Fibroblast of skin of back (primary cell): ENCODE measurements at regions not wholly inside any gene's neighbourhood (a gene's known extent, or its start where the extent isn't known, plus 50 kb on each side); places are given as distances from the start of the nearest gene placed in this dataset.
"Not testable (repeated sequence)": the region's sequence is repeated elsewhere in the genome, so short reads cannot be mapped to it uniquely, and the experiment has no call there.

ENCODE experiments used
- DNase-seq: peaks from one replicate; pipeline ENCODE4 v3.0.0-alpha.2; 2013

DNA sequence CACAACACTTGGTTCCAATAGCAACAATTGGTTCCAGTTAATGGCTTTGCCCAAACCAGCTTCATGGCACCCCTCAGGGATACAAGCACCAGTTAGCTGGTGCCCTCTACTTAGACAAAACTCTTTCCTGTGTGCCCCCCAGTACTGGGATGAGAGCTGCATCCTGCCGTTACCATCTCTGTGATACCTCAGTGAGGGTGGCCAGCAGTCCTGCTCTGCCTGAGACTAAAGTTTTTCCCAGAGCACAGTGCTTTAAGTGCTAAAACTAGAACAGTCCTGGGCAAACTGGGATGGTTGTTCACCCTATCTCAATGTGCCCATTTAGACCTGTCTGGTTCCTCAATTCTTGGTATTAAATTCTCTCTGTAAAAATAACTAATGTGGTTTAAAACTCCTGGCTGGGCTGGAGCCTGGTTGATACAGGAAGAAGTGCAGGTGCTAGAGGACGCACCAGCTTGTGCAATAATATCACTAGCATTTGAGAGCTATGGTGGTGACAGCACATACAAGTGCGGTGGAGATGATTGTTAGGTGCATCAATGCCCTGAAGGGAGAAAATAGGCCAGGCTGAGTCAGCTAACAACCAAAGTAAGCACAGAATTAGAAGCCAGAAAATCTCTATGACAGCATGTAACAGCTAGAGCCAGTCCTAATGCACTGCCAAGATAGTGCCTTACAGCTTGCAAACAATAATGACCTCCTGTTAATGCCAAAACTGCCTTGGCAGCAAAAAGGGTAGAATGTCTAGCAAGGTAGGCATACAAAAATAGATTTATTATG, 179.8 kb upstream of the GALNT2 start:
- DNase-seq, result no peak

DNA sequence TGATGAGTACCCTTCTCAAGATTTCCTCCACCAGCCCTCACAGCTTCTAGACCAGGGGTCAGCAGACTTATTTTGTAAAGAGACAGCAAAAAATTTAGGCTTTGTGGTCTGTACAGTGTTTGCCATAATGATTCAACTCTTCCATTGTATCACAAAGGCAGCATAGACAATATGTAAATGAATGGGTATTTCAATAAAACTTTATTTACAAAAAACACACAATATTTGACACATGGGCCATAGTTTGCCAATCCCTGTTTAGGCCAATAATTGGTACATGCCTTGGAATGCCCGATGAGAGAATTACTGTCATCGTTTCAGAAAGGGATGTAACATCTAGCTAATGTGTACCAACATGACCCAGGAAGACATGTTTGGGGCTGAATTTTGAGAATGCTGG, 178.9 kb upstream of the GALNT2 start:
- no peak for DNase-seq

DNA sequence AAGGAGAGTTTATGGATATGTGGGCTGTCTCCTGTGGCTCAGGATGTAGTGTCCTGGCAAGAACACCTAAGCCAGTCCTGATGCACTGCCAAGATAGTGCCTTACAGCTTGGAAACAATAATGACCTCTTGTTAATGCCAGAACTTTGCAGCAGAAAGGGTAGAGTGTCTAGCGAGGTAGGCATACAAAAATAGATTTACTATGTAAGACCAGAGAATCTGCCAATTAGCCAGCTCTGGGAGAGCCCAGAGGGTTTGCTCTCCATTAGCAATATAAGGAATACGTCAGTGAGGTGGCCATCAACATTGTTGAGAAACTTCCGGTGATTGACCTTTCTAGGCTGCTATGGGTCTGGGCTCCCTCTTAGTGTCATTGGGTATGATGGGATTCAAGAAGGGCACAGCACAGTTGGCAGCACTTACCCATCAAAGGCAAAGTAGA, 178.5 kb upstream of the GALNT2 start:
- DNase-seq, result no peak

DNA sequence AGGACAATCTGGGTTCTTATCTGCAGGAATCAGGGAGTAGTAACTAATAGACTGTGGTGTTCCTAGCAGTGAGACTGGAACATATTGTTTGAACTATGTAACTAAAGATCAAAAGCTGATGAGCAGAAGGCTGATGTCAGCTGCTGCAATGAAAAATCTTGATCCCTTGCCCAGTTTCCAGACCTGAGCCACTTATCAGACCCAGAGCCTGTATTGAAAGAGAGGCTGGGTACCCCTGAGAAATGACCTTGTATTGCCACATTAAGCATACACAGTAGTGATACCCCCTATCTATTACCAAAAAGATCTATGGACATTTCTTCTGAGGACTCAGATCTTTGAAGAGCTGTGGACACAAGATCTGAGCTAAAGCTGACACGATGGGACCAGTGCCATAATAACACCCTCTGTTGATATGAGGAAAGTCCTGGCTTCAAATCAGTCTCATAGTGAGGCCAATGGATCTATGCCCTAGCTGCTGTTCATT, 178.0 kb upstream of the GALNT2 start:
- no peak for DNase-seq

DNA sequence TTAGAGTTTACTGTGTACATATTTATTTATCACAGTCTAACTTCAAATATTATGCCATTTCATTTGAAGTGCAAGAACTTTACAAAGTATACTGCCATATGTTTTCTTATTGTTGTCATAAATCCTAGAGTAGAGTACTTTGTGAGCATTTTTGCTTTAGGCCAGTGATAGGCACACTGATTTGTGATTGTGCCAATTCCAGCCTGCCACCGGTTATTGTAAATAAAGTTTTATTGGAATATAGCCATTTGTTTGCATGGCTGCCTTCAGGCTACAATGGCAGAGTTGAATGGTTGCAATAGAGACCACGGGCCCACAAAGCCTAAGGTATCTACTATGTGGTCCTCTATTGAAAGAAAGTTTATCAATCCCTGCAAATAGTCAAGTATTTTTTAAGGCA, 175.8 kb upstream of the GALNT2 start:
- no peak for DNase-seq

DNA sequence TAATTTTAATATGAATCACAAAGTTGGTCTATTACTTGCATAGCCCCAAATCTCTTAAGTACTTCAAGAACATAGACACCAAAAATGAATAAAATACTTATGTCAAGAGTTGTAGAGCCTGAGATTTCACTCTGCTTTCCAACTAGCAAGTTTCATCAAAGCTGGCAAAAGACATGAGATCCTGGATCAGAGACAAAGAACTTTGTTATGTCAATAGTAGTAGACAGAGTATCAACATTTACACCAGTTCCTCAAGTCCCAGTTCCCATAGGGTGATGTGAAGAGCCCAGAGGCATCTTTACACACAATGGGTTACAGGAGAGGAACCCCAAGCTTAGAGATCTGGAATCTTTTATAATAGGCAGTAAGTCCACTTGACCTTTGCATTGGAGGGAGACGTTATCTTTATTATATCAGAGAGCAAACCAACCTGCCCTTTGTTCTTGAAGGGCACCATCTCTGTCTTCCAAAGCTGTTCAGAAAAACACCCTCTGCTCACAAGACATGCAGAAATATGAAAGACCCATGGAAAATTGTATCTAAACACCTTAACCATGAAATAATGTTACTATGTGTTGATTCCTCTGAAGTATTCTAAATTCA, 174.4 kb upstream of the GALNT2 start:
- DNase-seq, result no peak

DNA sequence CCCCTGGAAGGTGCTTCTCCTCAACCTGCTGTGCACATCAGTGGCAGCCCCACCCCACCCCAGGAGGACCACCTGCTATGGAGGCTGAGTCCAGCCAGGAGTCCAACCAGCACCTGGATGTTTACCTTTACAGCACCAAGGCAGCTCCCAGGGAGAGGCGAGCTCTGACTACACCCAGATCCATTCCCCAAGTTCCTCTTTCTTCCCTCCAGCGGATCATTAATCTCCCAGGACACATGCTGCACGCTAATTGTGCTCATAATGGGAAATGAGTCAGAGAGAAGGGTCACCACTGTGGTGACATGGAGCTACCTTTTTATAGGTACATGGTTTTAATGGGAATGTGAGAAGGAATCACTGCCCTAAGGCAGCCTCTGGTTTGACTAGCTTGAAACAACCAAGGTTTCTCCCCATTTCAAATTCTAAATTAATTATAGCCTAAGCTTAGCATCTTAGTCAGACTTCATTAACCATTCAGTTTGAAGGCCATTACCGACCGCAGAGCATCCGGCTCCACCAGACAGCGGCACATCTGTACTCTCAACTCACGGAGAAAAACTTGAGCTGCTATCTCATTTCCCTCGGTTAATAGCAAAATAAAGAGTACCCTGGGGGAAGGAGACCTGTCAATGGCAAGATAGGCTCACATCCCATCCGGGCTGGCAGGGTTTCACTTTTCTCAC, 173.1 kb upstream of the GALNT2 start:
- no peak for DNase-seq

DNA sequence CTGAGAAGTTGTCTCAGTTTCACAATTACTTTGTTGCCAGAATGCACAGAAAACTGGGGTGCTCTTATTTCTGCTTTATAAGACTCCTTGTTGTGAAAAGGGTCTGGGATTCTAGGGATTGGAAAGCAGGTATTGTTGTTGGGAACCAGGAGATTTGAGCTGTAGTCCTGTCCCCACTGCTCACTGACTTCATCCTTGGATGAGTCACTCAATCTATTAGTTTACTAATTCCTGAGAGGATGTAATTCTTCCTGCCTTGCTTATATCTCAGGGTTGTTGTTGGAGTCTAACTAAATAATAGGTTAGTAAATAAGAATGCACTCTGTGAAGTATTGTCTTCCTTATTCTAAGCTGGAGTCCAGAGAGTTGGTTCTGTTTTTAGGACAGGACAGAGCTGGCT, 172.5 kb upstream of the GALNT2 start:
- no peak for DNase-seq

DNA sequence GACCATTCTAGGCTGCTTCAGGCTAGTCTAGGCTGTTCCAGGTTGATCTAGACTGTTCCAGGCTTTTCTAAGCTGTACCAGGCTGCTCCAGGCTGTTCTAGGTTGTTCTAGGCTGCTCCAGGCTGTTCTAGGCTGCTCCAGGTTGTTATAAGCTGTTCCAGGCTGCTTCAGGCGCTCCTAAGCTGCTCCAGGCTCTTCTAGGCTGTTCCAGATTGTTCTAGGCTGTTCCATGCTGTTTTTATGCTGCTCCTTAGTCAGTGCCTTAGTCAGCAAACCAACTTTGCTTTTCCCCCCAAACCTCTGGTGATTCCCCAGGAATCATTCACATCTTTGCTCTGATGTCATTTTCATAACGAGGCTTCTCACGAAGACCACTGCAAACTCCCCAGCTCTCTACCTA, 171.4 kb upstream of the GALNT2 start:
- no peak for DNase-seq

DNA sequence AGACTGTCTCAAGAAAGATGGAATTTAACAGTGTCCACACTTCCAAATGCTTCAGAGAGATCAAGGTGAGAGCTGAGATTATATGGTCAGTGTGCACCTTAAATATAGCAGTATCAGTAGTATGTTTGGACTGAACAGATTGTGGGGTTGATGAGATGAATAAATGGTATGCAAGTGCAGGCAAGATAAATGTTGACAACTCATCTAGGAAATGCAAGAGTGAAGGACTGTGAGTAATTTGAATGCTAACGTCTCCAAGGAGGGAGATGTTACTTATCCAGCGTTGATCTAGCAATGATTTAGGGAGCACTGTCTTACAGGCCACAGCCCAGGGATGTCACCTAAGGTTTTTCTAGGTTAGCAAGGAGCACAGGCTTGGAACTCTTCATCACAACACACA, 170.7 kb upstream of the GALNT2 start:
- no peak for DNase-seq

DNA sequence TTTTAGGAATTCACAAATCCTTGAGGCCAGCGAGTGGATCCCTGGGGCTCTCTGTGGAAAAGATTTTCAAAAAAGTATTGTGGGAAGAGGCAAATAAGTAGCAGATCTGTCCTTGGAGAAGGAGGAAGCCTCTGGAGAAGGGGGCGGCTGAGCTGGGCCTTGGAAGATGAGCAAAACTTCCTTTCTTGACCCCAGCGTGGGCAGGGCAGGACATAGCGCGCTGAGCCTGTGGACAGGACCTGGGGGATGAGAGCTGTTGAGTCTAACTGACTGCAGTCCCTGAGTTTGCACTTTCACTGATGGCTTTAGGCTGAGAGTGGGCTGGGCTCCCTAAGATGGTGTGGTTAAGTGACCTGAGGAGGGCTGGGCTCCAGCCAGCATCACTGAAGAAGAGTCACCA, 170.2 kb upstream of the GALNT2 start:
- no peak for DNase-seq

DNA sequence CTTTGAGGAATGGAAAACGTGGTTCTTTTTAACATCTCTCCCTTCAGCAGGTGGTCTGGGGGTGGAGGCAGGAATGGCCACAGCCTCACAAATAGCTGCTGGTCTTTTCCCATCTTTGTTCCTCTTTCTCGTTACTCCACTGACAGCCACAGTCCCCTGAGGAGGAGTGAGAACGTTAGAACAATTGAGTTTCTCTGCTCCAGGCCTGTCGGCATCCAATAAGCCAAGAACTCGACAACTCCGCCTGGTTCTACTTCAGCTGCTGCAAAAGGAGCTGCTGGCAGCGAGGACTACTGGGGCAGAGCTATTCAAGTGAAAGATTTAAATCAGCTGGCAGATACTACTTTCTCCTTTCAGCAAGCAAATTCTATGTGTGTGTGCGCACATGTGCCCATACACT, 169.5 kb upstream of the GALNT2 start:
- no peak for DNase-seq

DNA sequence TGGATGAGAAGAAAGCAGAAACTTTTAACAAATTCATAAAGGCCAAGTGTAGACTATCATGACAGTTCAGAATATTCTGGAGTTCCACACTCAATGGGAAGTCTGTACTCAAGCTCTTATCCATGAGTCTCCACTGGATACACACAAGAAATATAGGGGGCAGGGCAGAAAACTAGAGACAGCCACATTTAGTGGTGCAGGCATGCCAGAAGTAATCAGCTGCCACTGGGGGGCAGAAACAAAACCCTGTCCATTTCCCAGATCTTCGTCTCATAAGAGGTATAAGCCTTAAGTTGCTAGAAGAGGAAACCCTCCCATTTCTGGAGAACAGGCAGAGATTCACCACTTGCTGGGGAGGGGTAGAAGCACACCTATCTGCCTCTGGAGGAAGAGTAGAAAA, 166.8 kb upstream of the GALNT2 start:
- no peak for DNase-seq

DNA sequence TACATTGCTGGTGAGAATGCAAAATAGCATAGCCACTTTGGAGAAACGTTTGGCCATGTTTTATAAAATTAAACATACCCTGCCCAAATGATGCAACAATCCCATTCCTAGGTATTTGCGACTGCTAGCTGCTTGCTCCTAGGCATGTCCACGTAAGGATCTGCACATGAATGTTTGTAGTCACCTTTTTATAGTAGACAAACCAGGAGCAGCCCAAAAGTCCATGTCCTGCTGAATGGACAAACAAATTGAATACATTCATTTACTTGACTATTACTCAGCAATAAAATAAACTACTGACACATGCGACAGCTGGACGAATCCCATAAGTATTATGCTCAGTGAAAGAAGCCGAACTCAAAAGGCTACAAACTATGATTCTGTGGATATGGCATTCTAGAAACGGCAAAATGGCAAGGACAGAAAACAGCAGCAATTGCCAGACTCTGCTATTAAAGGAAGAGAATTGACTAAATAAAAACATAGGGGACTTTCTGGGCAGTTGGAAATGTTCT, 161.9 kb upstream of the GALNT2 start:
- DNase-seq, result no peak

DNA sequence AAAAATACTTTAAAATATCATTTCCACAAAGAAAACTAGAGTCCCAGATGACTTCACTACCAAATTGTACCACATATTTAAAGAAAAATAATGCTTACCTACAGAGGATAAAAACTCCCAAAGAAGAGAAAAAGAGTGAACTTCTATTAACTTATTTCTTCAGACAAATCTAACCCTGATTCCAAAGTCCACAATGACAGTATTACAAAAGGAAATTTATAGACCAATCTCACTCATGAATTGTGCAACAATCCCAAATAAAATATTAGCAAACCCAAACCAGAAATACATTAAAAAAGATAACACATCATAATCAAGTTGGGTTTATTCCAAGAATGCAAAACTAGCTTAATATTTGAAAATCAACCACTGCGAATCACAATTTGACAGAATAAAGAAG, 161.4 kb upstream of the GALNT2 start:
- DNase-seq, result no peak

DNA sequence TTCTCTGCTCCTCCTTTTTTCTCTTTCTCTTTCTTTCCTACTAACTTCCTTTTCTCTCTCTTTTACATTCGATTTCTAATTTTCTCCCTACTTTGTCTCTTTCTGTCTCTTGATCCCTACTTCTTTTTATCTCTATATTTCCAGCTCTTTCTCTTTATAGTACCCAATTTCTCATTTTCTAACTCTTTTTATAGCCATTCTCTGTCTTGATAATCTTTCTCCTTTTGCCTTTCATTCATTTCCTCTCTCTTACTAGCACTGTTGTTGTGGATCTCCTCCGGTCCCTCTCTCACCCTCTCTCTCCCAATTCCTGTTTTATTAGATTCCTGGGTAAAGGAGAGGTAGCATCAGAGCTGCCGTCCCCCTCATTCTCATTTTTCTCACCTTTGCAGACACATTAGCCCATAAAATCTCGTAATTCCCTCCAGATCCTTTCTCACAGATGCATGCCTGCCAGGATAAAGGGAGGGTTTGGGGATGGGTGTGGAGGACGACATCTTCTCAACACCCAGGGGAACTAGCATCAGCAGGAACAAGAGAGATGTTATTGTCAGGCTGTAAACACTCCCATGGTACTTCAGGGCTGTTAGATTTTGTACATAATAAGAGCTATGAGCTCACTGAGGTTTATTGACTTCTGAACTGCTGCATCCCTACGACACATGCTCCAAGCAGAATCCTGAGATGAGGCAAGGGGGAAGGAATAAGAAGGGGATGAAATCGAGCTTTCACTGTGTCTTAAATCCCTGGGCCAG, 159.0 kb upstream of the GALNT2 start:
- DNase-seq, result no peak

DNA sequence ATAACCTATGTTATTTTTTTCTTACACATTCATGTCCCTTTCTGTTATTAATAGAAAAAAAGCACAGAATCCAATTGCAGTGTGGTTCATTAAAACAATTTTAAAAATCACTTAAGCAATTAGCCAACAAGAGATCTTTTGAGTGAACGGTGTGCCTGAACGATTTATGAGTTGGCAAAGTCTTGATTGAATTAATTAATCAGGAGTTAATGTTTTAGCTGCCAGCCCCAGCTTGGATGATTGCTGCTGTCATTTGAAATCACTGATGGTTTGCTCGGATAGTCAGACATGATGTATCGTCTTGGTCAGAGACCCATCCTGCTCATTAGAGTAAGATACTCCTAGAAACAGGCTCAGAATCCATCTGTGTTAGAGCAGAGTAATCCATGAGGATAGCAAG, 158.3 kb upstream of the GALNT2 start:
- no peak for DNase-seq

DNA sequence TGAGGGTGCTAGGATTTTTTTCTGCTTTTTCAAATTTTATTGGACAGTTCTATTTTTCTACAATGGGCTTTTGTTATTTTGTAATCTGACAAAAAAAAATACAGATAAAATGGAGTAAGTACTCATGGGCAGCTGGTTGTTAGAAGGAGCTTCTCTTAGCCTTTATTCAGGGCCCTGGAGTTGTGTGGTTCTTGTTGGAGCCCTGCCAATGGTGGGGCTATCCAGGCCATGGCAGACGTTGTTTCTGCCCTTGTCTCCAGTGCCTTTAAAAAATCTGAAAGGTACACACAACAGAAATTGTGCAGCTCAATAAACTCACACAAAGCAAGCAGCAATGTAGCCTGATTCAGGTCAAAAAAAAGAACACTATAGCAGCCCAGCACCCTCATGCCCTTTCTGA, 153.5 kb upstream of the GALNT2 start:
- DNase-seq, result no peak

DNA sequence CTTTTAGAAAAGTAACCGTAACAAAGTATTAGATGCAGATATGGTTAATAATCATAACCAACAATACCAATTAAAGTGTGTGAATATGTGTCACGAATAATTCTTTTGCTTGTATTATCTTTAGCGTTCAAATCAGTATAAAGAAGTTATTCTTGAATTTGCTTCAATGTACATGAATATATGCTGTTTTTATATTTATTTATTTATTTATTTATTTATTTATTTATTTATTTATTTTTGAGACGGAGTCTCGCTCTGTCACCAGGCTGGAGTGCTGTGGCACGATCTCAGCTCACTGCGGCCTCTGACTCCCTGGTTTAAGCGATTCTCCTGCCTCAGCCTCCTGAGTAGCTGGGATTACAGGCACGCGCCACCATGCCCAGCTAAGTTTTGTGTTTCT, 147.6 kb upstream of the GALNT2 start:
- DNase-seq, result not testable (repeated sequence)

DNA sequence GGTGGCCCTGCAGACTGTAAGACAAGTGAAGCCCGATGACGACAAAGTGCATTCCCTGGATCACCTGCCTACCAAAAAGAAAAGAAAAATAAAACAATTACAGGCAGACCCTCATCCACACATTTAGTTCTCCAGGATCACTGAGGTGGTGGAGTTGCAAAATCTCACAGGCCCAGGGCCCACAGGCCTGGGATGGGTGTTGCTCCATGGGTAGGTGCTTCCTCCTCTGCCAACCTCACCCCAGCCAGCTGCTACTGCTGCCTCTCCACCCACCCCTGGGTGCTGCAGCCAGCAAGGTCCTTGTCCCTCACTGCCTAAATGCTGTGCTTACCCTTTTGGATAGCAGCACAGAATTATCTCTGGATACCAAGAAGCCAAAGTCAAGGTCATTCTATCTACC, 146.4 kb upstream of the GALNT2 start:
- no peak for DNase-seq

DNA sequence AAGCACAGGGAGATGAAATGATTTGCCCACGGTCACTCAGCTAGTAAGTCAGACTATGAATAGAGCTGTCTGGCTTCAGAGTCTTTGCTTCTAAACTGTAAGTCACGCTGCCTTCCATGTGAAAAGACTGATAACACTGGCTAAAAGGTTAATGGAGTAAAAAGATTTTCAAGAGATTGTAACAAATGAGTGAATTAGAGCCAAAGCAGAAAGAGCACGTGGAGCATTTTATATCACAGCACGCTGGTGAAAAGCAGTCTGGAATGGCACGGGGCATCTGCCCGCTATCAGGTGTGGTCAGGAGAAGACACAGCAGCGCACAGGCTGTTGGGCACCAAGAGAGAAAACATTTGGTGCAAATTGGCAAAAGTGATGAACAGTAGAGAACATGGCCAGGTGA, 144.8 kb upstream of the GALNT2 start:
- no peak for DNase-seq

DNA sequence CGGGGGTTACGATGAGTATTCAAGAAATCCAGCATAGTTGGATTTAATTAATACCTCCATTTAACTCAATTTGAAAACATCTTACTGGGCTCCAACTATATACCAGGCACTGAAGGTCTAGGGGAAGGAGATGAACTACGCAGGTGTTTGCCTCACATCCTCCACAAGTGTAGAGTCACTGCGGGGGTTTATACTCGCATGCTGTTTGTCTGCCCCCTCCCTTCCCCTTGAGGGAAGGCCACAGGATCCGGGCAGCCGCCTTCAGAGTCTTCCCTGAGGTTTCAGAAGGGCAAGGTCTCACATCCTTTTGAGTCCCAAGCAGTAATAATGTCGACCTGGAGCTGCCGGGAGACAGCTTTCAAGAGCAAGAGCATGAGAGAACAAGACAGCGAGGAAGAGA, 142.4 kb upstream of the GALNT2 start:
- DNase-seq, result no peak

DNA sequence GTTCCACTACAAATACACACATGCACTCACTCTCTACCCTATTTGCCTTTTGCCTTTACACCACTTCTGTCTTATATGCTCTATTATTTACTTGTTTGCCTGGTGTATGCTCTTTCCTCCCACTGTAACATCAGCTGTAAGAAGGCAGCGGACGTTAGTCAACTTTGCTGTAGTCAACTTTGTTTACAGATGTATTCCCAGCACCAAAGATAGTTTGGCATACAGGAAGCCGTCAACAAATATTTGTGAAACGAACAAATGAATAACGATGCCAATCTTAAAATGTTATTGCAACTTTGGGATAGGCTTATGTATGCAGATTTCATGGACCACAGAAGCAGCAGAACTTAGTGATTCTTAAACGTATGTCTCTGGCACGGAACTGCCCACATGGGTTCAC, 138.3 kb upstream of the GALNT2 start:
- no peak for DNase-seq
